HepG2 (cell line): ENCODE measurements at regions not wholly inside any gene's neighbourhood (a gene's known extent, or its start where the extent isn't known, plus 50 kb on each side); places are given as distances from the start of the nearest gene placed in this dataset.

Experiments used
- ATAC-seq: fragments of 200-7000 bp; cut with Tn5 transposase; 3 replicates; pipeline ENCODE4 v1.9.1; 2020; ENCODE audit warnings: mild to moderate bottlenecking, moderate library complexity
- BruUV-seq: library from RNA; stranded (reverse); fragments of 400-500 nt; replicated peaks from 2 replicates; lab custom pipeline; 2021; lab: Mats Ljungman, UMichigan
- CTCF ChIA-PET: fragments of 300-600 bp; formaldehyde crosslinking; extraction: SDS; loops from one replicate; lab custom pipeline; 2021; ENCODE audit warnings: low total read pairs, inconsistent platforms, low intra/inter-chr PET ratio; lab: Yijun Ruan, JAX
- POLR2A ChIA-PET: fragments of 350-600 bp; sonication (Branson Sonifier 250); formaldehyde crosslinking; loops from one replicate; lab custom pipeline; 2020; ENCODE audit warnings: antibody characterized with exemption, inconsistent platforms; lab: Yijun Ruan, JAX
- DNase-seq: peaks from one replicate; pipeline ENCODE4 v3.0.0-alpha.2; 2015; ENCODE audit warnings: low spot score
- FAIRE-seq: peaks from 3 replicates; lab custom pipeline; 2011; peaks lifted over from hg19 to GRCh38; lab: Jason Lieb, UNC
- H2AFZ ChIP-seq: one replicate; pipeline ENCODE4 v1.6.1; 2011; ENCODE audit warnings: low read length, inconsistent platforms
- H3K27ac ChIP-seq: fragments of 300-600 bp; 3 replicates; pipeline ENCODE4 v1.8.0; 2011; ENCODE audit warnings: mixed run types, mild to moderate bottlenecking, mixed read lengths, low read length, inconsistent platforms; ENCODE audit not compliant: insufficient read depth; ENCODE audit errors: extremely low read length
- H3K27me3 ChIP-seq, 2 experiments: fragments of 200-600 bp in 1 of 2; 2 replicates in 1 of 2; 3 replicates in 1 of 2; pipeline versions ENCODE4 v1.6.0 to v1.8.0; 2011; ENCODE audit warnings: low read length in 2 of 2, mild to moderate bottlenecking in 2 of 2, moderate library complexity in 2 of 2, inconsistent platforms in 1 of 2; ENCODE audit not compliant: insufficient read depth in 2 of 2, control insufficient read depth in 1 of 2
- H3K36me3 ChIP-seq, 2 experiments: fragments of 200-600 bp in 1 of 2; replicated peaks in 1 of 2; 2 replicates in 1 of 2; 3 replicates in 1 of 2; pipeline versions ENCODE4 v1.5.1 to v1.8.0; 2011; ENCODE audit warnings: low read length in 2 of 2, inconsistent platforms in 1 of 2; ENCODE audit not compliant: insufficient read depth in 2 of 2, control insufficient read depth in 1 of 2
- H3K4me1 ChIP-seq: 2 replicates; pipeline ENCODE4 v1.5.1; 2012; ENCODE audit warnings: low read length, inconsistent platforms; ENCODE audit not compliant: insufficient read depth
- H3K4me2 ChIP-seq: 2 replicates; pipeline ENCODE4 v1.6.0; 2011; ENCODE audit warnings: low read depth, low read length, inconsistent platforms
- H3K4me3 ChIP-seq, 3 experiments: fragments of 200-600 bp in 1 of 3; sonication (generic), shearing (Covaris generic) in 1 of 3; replicated peaks in 1 of 3; 2 replicates each; pipeline ENCODE4 v1.5.1; 2011 to 2016; ENCODE audit warnings: low read length in 3 of 3, inconsistent platforms in 2 of 3, low read depth in 2 of 3, mild to moderate bottlenecking in 2 of 3, control low read depth in 1 of 3, mixed read lengths in 1 of 3; ENCODE audit not compliant: insufficient read depth in 1 of 3
- H3K79me2 ChIP-seq: one replicate; pipeline ENCODE4 v1.6.1; 2011; ENCODE audit warnings: low read length, inconsistent platforms; ENCODE audit not compliant: insufficient read depth
- H3K9ac ChIP-seq: 2 replicates; pipeline ENCODE4 v1.6.0; 2011; ENCODE audit warnings: mild to moderate bottlenecking, low read depth, low read length, inconsistent platforms; ENCODE audit not compliant: insufficient read depth
- H3K9me3 ChIP-seq: 2 replicates; pipeline ENCODE4 v1.5.1; 2012; ENCODE audit warnings: mild to moderate bottlenecking, low read length
- H4K20me1 ChIP-seq: 2 replicates; pipeline ENCODE4 v1.6.0; 2011; ENCODE audit warnings: inconsistent platforms, mild to moderate bottlenecking, low read length, moderate library complexity; ENCODE audit not compliant: insufficient read depth
- BRCA1 ChIP-seq: sonication (generic); formaldehyde crosslinking; IDR thresholded peaks from 2 replicates; pipeline ENCODE4 v1.4.0; 2020; ENCODE audit warnings: missing genetic modification reagents
- CEBPB ChIP-seq: IDR thresholded peaks from 2 replicates; pipeline ENCODE4 v1.6.1; 2011; ENCODE audit warnings: low read depth, low read length, improper control_type of control experiment, borderline replicate concordance
- CSRNP1 ChIP-seq: sonication (generic); formaldehyde crosslinking; IDR thresholded peaks from 2 replicates; pipeline ENCODE4 v1.8.1; 2023; ENCODE audit warnings: mild to moderate bottlenecking, missing genetic modification reagents
- HMG20A ChIP-seq: IDR thresholded peaks from 2 replicates; pipeline ENCODE4 v1.6.1; 2016; ENCODE audit warnings: borderline replicate concordance
- IRF9 ChIP-seq: sonication (generic); formaldehyde crosslinking; IDR thresholded peaks from 2 replicates; pipeline ENCODE4 v1.8.0; 2022; ENCODE audit warnings: missing genetic modification reagents, mild to moderate bottlenecking, borderline replicate concordance
- MTF2 ChIP-seq: sonication (generic); formaldehyde crosslinking; IDR thresholded peaks from 2 replicates; pipeline ENCODE4 v1.5.0; 2020; ENCODE audit warnings: missing genetic modification reagents, borderline replicate concordance
- PAWR ChIP-seq: sonication (generic); formaldehyde crosslinking; IDR thresholded peaks from 2 replicates; pipeline ENCODE4 v1.4.0; 2020; ENCODE audit warnings: missing genetic modification reagents, mild to moderate bottlenecking, borderline replicate concordance
- ZBTB43 ChIP-seq: sonication (generic); formaldehyde crosslinking; conservative IDR thresholded peaks from 2 replicates; pipeline ENCODE4 v1.4.0; 2020; ENCODE audit warnings: missing genetic modification reagents
- ZMYM4 ChIP-seq: sonication (generic); formaldehyde crosslinking; IDR thresholded peaks from 2 replicates; pipeline ENCODE4 v1.8.1; 2023; ENCODE audit warnings: mild to moderate bottlenecking, missing genetic modification reagents
- ZNF703 ChIP-seq: sonication (generic); formaldehyde crosslinking; IDR thresholded peaks from 2 replicates; pipeline ENCODE4 v1.5.1; 2020; ENCODE audit warnings: missing genetic modification reagents, mild to moderate bottlenecking, moderate library complexity, borderline replicate concordance
- WGBS: methylation state at CpG from one replicate; pipeline ENCODE4 v1.1.6; 2017; ENCODE audit warnings: low lambda C conversion rate; 5-methylcytosine and 5-hydroxymethylcytosine counted together
- in situ Hi-C: cut with HindIII; loops from 2 replicates; pipeline ENCODE4 v1.10.0; 2017; ENCODE audit warnings: low pct_unique_long_range_greater_than_20kb; ENCODE audit not compliant: extremely low pct_ligation_motif_present
- intact Hi-C: fragments of 100-400 bp; cut with micrococcal nuclease; formaldehyde crosslinking; loops from one replicate; pipeline ENCODE4 v1.10.0; 2022; ENCODE audit not compliant: unreplicated experiment

- H3K4me1 ChIP-seq = no peaks in the 10 kb centered on the region
- in situ Hi-C loops = no loop called here
- no peak overlapping the region for H3K4me3 ChIP-seq
- no peaks in the 10 kb centered on the region for H4K20me1 ChIP-seq
- no peak for FAIRE-seq
- ChIA-PET CTCF (no interaction called here), POLR2A (no interaction called here)
- TF ChIP-seq ZBTB43 (CRISPR knock-in tag) (no peak), CEBPB (no peak), BRCA1 (CRISPR knock-in tag) (no peak)
- no TSS peak for BruUV-seq
- H2AFZ ChIP-seq = no peak overlapping the region
- WGBS = 29% methylated on average over 7 of the region's 7 CpGs
- no peak overlapping the region for H3K9ac ChIP-seq
- no peaks in the 10 kb centered on the region for H3K9me3 ChIP-seq
- H3K79me2 ChIP-seq = no peaks in the 10 kb centered on the region
- no peak overlapping the region for H3K27ac ChIP-seq
- intact Hi-C loops = no loop called here
- H3K4me2 ChIP-seq = no peak overlapping the region
- no peaks in the 10 kb centered on the region for H3K36me3 ChIP-seq
- no peak for ATAC-seq
- H3K27me3 ChIP-seq = peaks cover 1 to 3% of the 10 kb centered on the region in 2 experiments; a peak in 3 of 5 replicates
- DNase-seq = no peak
These were observed 113.6 kb upstream of the RET start for GRCh38 chr10:42963312-42963711.

GRCh38 chr10:42969147-42969546 is 107.7 kb upstream of the RET start:
- H3K4me2 ChIP-seq = no peak overlapping the region
- no peaks in the 10 kb centered on the region for H3K9me3 ChIP-seq
- H3K79me2 ChIP-seq = no peaks in the 10 kb centered on the region
- no TSS peak for BruUV-seq
- no peaks in the 10 kb centered on the region for H3K36me3 ChIP-seq
- H3K27ac ChIP-seq = no peak overlapping the region
- H3K4me1 ChIP-seq = no peaks in the 10 kb centered on the region
- intact Hi-C loops (no loop called here), in situ Hi-C loops (no loop called here)
- H4K20me1 ChIP-seq = no peaks in the 10 kb centered on the region
- WGBS = 0% methylated on average over 2 of the region's 3 CpGs
- no peak overlapping the region for H2AFZ ChIP-seq
- ATAC-seq = no peak
- peaks cover 0 to 4% of the 10 kb centered on the region in 2 experiments; a peak in 1 of 5 replicates for H3K27me3 ChIP-seq
- H3K4me3 ChIP-seq = no peak overlapping the region
- no peak for DNase-seq
- POLR2A ChIA-PET = no interaction called here
- CTCF ChIA-PET = no interaction called here
- FAIRE-seq = no peak
- H3K9ac ChIP-seq = no peak overlapping the region
- TF ChIP-seq PAWR (no peak), ZMYM4 (no peak), HMG20A (no peak), CSRNP1 (CRISPR knock-in tag) (no peak), IRF9 (CRISPR knock-in tag) (no peak), MTF2 (CRISPR knock-in tag) (no peak), ZNF703 (CRISPR knock-in tag) (no peak)
